Sigmoid colon (tissue), 4 donors: ENCODE measurements at regions not wholly inside any gene's neighbourhood (a gene's known extent, or its start where the extent isn't known, plus 50 kb on each side); places are given as distances from the start of the nearest gene placed in this dataset.

Source experiments
- EP300 ChIP-seq, 4 donors: sonication (generic); formaldehyde crosslinking; IDR thresholded peaks; one replicate each; pipeline ENCODE4 v1.6.1; 2017; ENCODE audit warnings: antibody characterized with exemption in 4 of 4
- POLR2A ChIP-seq, 2 donors: fragments of 450-650 bp; IDR thresholded peaks; one replicate each; pipeline ENCODE4 v1.6.1; 2016; ENCODE audit warnings: antibody characterized with exemption in 2 of 2, mild to moderate bottlenecking in 2 of 2, moderate library complexity in 2 of 2
- TF ChIP-seq, protein P1 (sequence below), 4 experiments: fragments of 450-650 bp in 3 of 4; fragments of 200-600 bp in 1 of 4; IDR thresholded peaks; one replicate each; pipeline ENCODE4 v1.5.1; 2016 to 2019; ENCODE audit warnings: antibody characterized with exemption in 4 of 4, mild to moderate bottlenecking in 3 of 4, moderate library complexity in 2 of 4

DNA sequence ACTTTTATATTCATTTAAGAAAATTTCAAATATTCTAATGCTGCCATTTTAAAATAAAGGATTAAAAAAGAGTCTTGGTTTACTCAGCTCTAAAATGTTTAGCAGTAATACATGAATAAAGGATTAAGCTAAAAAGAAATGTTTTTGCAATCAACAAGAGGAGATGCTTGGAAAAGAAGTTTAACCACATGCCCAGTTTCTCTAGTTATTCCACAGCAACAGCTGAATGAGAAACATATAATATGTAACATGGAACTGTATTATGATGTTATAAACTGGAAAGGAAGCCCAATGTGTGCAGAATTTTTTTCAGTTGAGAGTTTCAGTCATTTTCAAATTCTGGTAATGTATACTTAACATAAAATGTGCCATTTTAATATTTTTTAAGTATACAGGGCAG, 76.5 kb upstream of the ALDH1A1 start:
- TF ChIP-seq, protein P1, sequence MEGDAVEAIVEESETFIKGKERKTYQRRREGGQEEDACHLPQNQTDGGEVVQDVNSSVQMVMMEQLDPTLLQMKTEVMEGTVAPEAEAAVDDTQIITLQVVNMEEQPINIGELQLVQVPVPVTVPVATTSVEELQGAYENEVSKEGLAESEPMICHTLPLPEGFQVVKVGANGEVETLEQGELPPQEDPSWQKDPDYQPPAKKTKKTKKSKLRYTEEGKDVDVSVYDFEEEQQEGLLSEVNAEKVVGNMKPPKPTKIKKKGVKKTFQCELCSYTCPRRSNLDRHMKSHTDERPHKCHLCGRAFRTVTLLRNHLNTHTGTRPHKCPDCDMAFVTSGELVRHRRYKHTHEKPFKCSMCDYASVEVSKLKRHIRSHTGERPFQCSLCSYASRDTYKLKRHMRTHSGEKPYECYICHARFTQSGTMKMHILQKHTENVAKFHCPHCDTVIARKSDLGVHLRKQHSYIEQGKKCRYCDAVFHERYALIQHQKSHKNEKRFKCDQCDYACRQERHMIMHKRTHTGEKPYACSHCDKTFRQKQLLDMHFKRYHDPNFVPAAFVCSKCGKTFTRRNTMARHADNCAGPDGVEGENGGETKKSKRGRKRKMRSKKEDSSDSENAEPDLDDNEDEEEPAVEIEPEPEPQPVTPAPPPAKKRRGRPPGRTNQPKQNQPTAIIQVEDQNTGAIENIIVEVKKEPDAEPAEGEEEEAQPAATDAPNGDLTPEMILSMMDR (IDR thresholded peaks at IDR 0.05) = no peak
- TF ChIP-seq POLR2A (IDR thresholded peaks at IDR 0.05) (no peak), EP300 (IDR thresholded peaks at IDR 0.05) (no peak)
